Pons (tissue), 1 donor: ENCODE measurements at regions not wholly inside any gene's neighbourhood (a gene's known extent, or its start where the extent isn't known, plus 50 kb on each side); places are given as distances from the start of the nearest gene placed in this dataset.

Experiments
- DNase-seq: peaks from one replicate; pipeline ENCODE4 v3.0.0-alpha.2; 2016; ENCODE audit warnings: low spot score

DNA sequence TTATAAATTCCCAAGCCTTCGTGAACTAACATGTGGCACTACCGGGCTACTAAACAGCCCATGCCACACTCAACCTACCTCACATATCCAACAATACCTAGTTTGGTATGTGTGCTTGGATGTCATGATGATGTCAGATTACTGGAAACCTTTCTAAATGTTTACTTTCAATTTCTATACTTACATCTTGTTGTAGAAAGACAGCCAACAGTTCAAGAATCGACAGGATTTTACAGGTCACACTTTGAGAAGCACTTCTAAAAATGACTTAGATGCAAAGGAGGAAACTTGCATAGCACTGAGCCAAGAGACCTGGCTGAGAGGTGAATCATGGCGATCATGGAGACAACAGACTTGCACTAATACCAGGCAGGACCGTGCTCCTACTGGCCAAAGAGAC lies 209.9 kb downstream of the COL4A1 start:
- DNase-seq, result no peak

- DNase-seq, result no peak
These were observed 214.1 kb downstream of the COL4A1 start for GRCh38 chr13:110092831-110093247.

DNA sequence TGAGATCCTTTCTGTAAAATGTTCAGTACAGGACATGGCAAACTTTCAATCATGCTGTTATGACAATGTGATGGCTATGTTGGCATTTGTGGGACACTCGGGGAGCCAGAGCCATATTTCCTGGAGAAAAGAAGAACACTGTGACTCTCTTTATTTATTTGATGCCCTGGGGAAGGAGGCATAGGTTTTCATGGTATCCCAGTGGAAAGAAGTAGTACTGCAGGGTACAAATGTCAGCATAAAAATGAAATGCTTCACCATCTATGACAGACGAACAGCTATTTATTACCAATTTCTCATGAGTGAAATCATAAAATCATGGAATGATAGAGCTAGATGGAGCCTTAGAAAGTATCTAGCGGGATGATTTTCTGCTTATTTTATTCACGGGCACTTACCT lies 217.1 kb downstream of the COL4A1 start:
- DNase-seq, result no peak

DNA sequence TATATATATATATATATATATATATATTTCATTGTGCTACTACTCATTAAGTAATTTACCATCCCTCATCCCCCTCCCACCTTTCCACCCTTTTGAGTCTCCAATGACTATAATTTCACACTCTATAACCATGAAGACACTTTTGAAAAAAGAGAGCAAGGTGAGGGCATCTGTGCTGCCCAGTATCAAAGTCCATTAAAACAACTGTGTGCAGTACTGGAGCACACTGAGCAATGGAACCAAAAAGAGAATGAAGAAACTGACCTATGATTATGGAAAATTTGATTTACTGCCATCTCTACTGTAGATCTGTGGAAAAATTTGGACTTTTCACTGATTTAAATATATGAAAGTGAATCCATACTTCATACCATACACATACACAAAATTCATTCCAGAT lies 217.9 kb downstream of the COL4A1 start:
- no peak for DNase-seq

DNA sequence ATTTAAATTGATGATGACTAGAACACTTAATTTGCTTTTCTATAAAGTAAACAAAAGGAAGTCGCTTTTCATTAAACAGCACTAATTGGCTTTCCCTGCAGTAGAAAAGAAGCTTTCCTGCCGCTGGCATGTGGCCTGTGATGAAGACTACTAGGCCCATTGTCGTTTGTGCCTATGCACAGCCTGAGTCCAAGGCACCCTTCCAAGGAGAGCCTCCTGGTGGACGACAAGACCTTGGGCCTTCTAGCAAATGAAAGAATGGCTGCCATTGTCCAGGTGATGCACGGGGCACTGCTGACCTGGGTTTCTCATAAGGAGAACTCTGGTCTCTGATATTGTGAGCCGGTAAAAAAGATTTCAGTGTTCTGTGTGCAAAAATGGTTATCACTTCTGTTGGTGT lies 233.0 kb downstream of the COL4A1 start:
- DNase-seq, result no peak

DNA sequence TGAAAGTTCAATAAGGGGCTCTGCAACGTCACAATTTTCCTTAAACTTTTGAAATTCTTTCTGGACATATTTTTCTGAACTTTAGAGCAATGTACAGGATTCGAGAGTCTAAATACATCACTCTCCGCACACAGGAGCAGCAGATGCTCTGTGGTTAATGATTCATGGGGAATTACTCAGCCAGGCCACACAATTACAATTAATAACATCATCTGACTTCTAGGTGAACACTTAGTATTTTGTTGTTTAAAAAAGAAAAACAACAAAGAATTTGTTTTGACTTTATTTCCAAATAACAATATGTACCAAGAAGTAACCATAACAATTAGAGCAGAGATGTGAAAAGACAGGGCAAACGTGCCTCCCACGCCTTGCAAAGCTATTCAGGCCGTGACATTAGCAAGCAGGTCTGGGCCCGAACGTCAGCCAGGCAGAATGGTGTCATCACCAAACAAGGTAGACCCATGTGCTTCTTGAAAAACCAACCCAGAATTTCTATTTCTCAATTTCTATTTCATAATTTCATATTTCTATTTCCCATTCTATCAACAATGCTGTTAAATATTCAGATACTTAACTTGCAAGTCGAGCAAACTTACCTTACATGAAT lies 236.3 kb downstream of the COL4A1 start:
- DNase-seq, result no peak

GRCh38 chr13:110070046-110070445 lies 236.9 kb downstream of the COL4A1 start:
- no peak for DNase-seq

- no peak for DNase-seq
These were observed 238.8 kb downstream of the COL4A1 start for GRCh38 chr13:110068176-110068473.

DNA sequence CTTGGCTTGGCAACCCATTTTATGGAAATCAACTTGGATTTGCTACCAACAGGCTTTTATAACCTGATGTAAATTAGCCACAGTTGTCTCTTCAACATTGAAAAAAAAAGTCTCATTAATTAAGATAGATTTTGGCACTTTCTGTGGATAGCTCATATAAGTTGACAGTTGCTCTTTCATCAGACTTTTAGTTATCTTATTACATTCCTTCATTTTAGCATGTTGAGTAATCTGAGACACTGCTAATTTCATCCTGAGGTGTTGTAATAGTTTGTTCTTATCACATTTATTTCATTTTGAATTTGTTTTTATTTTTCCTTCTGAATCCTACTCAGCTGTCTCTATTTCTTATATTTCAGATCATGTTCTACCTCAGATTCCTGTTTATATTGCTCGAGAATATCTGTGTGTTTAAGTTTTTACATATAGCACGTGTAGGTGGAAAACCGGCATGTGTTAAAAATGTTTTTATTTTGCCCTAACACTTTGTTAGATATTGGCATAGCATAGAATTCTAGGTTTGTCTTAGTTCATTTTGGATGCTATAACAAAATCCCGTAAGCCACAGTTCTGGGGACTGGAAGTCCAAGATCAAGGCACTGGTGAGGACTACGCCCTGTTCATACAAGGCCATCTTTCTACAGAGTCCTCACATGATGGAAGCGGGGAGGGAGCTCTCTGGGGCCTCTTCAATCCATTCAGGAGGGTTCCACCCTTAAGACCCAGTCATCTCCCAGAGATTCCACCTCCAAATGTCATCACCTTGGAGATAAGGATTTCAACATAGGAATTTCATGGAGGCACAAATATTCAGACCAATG lies 239.4 kb downstream of the COL4A1 start:
- DNase-seq, result no peak

DNA sequence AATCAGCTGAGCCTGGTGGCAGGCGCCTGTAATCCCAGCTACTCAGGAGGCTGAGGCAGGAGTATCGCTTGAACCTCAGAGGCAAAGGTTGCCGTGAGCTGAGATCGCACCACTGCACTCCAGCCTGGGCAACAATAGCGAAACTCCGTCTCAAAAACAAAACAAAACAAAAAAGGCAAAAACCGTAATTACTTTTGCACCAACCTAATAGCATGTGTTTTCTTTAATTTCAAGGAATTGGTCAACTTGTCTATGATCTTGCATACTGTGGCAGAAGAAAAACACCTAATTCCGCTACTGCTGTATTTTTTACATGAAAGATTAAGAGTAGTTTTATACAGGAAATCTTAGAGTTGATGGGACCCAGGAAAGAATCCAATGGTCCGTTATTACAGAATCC lies 241.2 kb downstream of the COL4A1 start:
- DNase-seq, result no peak

DNA sequence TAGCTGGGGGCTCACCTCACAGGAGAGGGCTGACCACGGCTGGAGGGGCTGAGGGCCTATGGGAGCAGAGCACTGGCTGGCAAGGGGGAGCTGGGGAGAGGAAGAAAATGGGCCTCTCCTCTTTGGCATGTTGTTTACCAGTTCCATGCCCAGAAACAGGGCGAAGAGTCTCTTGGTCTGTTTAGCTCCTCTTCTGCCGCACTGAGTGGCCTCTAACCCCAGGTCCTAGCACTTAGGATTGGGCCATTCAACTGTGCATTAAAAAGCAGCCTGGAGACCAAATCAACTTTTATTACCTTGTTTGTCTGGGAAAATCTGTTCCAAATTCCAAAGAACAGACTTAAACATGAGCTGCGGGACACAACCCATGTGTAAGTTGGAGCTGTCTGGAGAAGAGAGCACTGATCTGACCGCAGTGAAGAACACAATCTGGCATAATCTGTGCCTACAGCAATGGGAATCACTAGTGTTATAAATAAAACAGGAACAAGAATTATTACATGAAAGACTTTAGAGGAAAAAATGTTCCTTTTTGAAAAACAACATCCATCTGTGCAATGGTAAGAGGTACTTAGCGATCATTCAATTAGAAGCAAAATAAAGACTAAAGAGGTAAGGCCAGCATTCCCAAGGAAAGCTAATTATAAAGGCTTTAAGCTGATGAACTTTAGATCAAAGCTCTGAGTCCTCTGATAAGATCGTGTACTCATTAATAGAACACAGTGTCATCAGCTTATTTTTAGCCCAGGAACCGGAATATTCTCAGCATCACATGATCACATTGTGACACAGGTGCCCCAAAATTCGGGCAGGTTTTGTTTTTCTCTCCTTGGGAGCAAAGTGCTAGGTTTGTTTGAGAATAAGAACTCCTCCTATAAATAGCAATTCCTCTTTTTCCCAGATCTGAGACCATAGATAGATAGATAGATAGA lies 243.2 kb downstream of the COL4A1 start:
- DNase-seq, result no peak

- no peak for DNase-seq
These were observed 244.0 kb downstream of the COL4A1 start for GRCh38 chr13:110062777-110063442.

- DNase-seq, result no peak
These were observed 244.7 kb downstream of the COL4A1 start for GRCh38 chr13:110062077-110062776.

DNA sequence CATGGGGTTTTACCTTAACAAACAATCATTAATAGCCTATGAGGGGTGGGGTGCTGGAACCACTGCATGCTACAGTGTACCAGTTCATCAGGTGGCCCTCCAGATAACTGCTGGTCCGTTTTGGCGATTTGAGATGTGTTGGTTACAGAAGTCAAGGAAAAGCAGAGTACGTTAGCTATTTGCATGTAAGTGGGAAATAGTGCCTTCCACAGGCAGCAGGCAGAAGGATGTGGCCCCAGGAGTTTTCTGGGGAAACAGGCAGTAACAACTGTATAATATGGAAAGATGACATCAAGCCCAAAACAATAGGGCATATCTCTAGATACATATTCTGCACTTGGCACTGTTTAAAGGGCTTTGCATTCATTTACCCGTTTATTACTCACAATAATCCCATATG lies 245.7 kb downstream of the COL4A1 start:
- DNase-seq, result no peak

DNA sequence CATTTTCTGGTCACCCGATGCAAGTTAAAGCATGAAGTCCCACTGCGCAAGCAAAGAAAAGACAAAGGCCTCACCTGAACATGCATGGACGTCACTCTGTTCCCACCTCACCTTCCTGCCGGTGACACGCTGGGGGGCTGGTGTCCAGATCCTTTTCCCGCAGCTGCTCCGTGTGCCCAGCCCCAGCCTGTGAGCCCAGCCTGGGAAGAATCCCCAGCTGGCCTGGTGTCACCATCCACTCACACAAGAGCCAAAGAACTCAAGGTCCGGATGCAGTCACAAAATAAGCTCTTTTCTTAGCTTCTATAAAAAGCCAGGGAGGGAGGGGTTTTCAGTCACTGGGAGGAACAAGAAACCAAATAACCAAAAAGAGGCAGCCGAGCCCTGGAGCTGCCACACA lies 249.9 kb downstream of the COL4A1 start:
- peak; percentile 30 for DNase-seq

DNA sequence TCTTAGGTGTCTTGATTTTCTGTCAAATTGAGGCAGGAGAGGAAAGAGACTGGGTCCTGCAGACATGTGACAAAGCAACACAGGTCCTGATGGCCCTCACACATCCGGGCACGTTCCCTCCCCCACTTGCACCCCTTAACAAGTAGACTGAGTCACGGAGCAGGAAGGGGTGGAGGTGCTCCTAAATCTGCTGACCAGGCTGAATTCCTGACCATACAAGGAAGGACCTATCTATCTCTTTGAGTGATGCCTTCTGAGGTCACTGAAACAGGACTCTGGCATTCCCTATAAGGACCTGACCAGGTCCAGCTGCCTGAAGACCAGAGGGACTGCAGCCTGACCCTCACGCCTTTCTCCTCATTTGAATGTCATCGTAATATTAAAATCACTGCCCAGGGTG lies 250.3 kb downstream of the COL4A1 start:
- DNase-seq, result no peak

DNA sequence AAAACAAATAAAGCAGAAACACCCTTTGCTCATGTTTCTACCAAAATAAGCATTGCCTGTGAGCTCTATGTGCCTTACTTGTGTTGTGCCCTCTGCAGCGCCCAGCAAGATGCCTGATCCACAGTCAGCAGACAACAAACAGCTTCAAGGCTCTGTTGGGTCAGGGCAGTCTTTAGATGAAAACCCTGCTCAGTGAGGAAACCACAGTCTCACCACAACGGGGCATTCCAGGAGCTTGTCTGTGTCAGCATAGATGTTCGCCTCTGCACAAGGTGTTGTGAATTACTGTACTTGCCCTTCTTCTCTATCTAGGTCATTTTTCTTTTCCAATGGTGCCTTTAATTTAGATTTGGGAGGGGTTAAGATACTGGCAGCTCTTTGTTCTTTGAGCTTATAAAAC lies 251.9 kb downstream of the COL4A1 start:
- DNase-seq, result no peak

DNA sequence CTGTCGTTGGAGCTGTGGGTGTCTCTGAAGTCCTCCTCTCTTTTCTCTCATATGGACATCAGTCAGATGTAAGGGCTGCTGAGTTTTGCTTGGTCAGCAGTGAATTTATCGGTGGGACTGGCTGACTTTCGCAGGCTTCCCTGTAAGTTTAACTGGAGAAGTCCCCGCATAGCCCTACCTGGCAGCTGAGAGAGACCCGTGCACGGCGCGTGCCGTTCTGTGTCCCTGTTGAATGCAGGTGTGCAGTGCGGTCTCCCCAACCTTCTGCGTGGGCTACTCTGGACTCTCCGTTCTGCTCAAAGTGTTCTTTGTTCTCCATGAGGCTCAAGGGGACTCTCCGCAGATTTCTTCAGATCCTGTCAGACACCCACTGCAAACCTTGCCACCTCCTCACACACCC lies 252.9 kb downstream of the COL4A1 start:
- DNase-seq, result no peak

DNA sequence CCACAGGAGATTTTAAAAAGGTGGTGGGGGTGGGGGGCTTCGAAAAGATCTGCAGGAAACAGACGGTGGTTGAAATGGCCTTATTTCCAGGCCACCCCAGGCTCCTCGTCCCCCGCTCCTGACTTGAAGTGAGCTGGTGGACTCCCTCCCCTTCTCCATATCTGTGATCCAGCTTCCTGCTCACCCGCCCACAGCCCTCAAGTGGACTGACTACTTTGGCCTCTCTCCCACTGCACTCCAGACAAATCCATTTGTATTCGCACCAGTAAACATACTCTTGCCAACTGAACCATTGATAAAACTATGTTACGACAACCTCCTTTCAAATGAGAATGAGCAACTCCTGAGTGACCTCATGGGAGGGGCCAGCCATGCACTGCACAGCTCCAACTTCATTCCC lies 259.5 kb downstream of the COL4A1 start:
- DNase-seq, result peak; percentile 16

- no peak for DNase-seq
These were observed 260.1 kb downstream of the COL4A1 start for GRCh38 chr13:110046811-110047210.

- no peak for DNase-seq
These were observed 259.5 kb upstream of the IRS2 start for GRCh38 chr13:110045919-110046318.

DNA sequence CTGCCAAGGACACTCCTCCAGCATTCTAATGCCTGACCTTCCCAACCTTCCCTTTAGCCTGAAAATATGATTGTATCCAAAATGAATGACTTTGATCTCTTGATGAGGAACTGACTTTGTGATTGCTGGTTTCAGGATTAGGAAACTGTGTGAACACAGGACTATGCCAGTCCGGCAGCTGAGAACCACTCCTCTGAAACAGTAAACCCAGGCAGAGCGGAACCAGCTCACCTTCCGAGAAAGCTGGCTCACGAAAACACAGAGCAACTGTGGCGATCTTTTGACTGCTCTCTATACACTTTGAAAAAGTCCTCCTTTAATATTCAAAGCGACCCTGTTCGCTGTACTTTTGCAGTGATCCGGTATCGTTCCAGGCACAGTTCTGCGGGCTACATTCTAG lies 258.8 kb upstream of the IRS2 start:
- DNase-seq, result no peak
